ENCODE measurements at regions not wholly inside any gene's neighbourhood (a gene's known extent, or its start where the extent isn't known, plus 50 kb on each side); places are given as distances from the start of the nearest gene placed in this dataset.

DNA sequence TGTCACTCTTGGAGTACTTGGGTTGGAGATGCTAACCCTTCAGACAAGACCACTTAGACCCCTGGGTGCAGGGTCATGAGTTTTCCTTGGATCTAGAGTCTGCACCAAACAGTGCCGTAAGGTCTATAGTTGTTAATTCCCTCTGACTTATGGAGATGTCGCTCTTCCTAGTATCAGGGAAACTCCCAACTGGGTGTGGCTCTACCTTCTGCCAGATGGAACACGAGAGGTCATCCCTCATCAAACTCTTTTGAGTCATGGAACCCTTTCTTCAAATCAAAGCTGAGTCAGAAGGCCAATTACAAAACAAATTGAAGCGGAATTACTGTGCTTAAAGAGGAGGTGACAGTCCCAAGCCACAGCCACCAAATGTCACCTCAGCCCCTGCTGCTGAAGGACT, 514.9 kb upstream of the PROK2 start:
- Histone ChIP-seq H3K27me3 (no peaks in the 10 kb centered on the region), H3K4me3 (no peak overlapping the region), H3K9me3 (no peaks in the 10 kb centered on the region), H3K4me1 (peaks cover 0 to 26% of the 10 kb centered on the region in 2 donors), H3K27ac (no peak overlapping the region), H3K36me3 (no peaks in the 10 kb centered on the region)
- TF ChIP-seq, protein P1, sequence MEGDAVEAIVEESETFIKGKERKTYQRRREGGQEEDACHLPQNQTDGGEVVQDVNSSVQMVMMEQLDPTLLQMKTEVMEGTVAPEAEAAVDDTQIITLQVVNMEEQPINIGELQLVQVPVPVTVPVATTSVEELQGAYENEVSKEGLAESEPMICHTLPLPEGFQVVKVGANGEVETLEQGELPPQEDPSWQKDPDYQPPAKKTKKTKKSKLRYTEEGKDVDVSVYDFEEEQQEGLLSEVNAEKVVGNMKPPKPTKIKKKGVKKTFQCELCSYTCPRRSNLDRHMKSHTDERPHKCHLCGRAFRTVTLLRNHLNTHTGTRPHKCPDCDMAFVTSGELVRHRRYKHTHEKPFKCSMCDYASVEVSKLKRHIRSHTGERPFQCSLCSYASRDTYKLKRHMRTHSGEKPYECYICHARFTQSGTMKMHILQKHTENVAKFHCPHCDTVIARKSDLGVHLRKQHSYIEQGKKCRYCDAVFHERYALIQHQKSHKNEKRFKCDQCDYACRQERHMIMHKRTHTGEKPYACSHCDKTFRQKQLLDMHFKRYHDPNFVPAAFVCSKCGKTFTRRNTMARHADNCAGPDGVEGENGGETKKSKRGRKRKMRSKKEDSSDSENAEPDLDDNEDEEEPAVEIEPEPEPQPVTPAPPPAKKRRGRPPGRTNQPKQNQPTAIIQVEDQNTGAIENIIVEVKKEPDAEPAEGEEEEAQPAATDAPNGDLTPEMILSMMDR (IDR thresholded peaks at IDR 0.05): no peak
- DNase-seq (ENCODE audit: low spot score): no peak

DNA sequence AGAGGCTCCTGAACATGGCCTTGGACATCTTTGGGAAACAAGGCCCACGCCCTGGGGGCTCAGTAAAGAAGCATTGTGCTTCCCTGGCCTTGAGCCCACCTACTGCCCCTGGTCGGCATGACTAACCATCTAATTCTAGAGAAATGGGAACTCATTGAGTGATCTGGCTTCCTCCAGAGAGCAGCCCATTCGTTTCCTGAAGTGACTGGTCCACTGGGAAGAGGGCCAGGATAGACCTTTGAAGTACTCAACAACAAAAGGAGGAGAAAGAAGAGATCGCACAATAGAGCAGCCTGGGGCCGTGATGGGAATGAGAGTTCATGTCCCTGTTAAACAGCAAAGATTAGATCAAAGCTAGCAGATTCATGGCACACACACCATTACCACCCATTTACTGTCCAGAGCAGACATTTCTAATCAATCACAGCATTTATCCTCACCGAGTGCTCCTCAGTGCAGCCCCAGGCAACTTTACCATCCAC, 514.4 kb upstream of the PROK2 start:
- TF ChIP-seq, protein P1 (IDR thresholded peaks at IDR 0.05): no peak
- Histone ChIP-seq H3K4me3 (no peak overlapping the region), H3K27me3 (no peaks in the 10 kb centered on the region), H3K36me3 (no peaks in the 10 kb centered on the region), H3K27ac (no peak overlapping the region), H3K4me1 (peaks cover 0 to 26% of the 10 kb centered on the region in 2 donors), H3K9me3 (no peaks in the 10 kb centered on the region)
- DNase-seq (ENCODE audit: low spot score): no peak

DNA sequence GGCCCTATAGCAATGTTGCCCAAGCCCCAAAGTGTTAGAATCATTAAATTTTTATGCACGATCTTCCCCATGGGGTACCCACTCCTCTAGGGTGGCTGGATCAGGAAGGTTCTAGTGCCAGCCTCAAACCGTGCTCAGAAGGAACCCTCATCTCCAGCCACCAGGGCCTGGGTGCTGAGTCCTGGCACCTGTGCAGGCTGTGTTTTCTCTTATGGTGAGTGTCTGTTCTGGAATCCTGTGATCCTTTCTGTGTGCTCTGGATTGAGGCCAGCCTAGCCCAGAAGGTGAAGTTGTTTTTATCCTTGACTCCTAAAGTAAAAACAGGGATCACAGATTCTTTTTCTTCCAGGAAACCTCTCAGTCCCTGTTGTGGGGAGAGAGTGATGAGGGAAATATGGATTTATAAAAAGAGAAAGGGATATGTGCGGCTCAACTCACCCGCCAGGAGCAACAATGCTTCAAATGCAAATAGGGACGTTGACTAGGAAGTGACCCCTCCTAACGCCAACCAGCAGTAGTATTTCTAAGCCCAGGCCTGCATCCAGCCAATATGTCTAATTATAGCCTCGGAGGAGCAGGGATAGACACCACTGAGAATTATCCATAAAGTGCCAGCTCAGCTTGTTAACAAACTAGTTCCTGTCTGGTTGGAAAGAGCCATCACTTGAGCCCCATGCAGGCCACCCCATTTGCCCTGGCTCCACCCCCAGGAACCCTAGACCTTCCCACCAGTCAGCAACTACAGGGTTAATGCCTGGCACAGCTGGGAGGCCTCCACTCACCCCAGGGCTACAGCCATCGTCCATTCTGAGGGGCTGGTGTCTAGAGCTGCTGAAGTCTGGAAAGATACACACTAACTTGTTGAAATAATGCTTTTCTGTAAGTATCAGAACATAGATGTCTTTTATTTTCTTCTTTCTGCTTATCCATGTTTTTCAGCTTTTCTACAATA, 513.5 kb upstream of the PROK2 start:
- TF ChIP-seq, protein P1 (IDR thresholded peaks at IDR 0.05): no peak
- Histone ChIP-seq H3K4me1 (peaks cover 0 to 17% of the 10 kb centered on the region in 2 donors), H3K4me3 (no peak overlapping the region), H3K27me3 (no peaks in the 10 kb centered on the region), H3K27ac (peak overlapping the region in 1 of 2 donors; percentile 65), H3K9me3 (no peaks in the 10 kb centered on the region), H3K36me3 (no peaks in the 10 kb centered on the region)
- DNase-seq (ENCODE audit: low spot score): no peak

DNA sequence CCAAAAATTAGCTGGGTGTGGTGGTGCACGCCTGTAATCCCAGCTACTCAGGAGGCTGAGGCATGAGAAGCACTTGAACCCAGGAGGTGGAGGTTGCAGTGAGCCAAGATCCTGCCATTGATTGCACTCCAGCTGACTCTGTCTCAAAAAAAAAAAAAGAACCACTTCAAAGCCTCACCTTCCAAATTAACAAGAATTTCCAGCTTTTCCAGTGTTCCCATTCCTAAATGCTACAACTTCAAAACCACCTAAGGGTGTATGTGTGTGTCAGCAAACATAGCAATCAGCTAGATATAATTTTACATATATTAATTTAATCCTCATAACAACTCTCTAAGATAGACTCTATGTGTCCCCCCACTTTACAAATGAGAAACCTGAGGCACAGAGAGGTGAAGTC, 512.5 kb upstream of the PROK2 start:
- Histone ChIP-seq H3K36me3 (no peaks in the 10 kb centered on the region), H3K27me3 (no peaks in the 10 kb centered on the region), H3K4me3 (no peak overlapping the region), H3K27ac (no peak overlapping the region), H3K9me3 (no peaks in the 10 kb centered on the region), H3K4me1 (peaks cover 0 to 17% of the 10 kb centered on the region in 2 donors)
- TF ChIP-seq, protein P1 (IDR thresholded peaks at IDR 0.05): no peak
- no peak for DNase-seq (ENCODE audit: low spot score)

DNA sequence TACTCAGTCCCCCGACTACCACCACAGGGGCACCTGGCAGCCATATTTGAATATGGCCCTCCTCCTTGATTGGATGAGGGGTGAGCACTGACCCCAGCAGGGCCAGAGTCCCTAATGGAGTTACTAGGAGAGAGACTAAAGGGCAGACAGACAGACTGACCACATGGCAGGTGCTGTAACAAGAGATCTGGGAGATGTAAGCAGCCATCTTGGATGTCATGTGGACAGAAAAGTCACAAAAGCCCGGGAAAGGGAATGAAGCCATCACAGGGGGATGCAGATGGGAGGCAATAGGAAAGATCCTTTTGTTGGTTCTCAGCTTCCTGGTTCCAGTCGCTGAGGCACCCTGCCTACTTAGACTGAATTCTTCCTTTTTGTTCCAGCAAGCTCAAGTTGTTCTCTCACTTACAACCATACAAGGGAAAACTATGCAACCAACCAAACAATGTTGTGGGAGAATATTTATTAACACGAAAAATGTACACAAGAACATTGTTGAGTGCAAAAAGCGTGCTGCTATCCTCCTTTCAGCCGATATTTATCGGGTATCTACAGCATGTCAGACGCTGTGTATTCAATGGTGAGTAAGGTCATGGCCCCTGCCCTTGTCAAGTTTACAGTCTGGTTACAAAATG, 511.6 kb upstream of the PROK2 start:
- Histone ChIP-seq H3K36me3 (no peaks in the 10 kb centered on the region), H3K27me3 (no peaks in the 10 kb centered on the region), H3K27ac (no peak overlapping the region), H3K9me3 (no peaks in the 10 kb centered on the region), H3K4me3 (no peak overlapping the region), H3K4me1 (peaks cover 0 to 17% of the 10 kb centered on the region in 2 donors)
- TF ChIP-seq, protein P1 (IDR thresholded peaks at IDR 0.05): no peak
- no peak for DNase-seq (ENCODE audit: low spot score)

Data from right atrium auricular region (tissue), 2 donors.